Cardiac muscle cell (in vitro differentiated cells and primary cell): ENCODE measurements at regions not wholly inside any gene's neighbourhood (a gene's known extent, or its start where the extent isn't known, plus 50 kb on each side); places are given as distances from the start of the nearest gene placed in this dataset.

Experiments
- DNase-seq, 2 donors: peaks; one replicate each; pipeline versions ENCODE4 v3.0.0 to v3.0.0-alpha.2; 2010 to 2017; ENCODE audit warnings: low read depth in 1 of 2, low spot score in 1 of 2
- H3K27ac ChIP-seq: fragments of 200-600 bp; sonication (generic); 2 replicates; pipeline ENCODE4 v1.5.1; 2016
- H3K27me3 ChIP-seq: fragments of 200-600 bp; sonication (generic); 2 replicates; pipeline ENCODE4 v1.6.0; 2016; ENCODE audit warnings: control low read depth
- H3K36me3 ChIP-seq: fragments of 200-600 bp; sonication (generic); 2 replicates; pipeline ENCODE4 v1.5.1; 2016; ENCODE audit warnings: control low read depth
- H3K4me1 ChIP-seq: fragments of 200-600 bp; sonication (generic); 2 replicates; pipeline ENCODE4 v1.8.1; 2017; ENCODE audit warnings: low read depth, mild to moderate bottlenecking, mixed run types
- H3K4me3 ChIP-seq: fragments of 200-600 bp; sonication (generic); 2 replicates; pipeline ENCODE4 v1.5.1; 2016; ENCODE audit warnings: mild to moderate bottlenecking
- H3K9me3 ChIP-seq: fragments of 200-600 bp; sonication (generic); 2 replicates; pipeline ENCODE4 v1.5.1; 2017; ENCODE audit warnings: low read depth, mild to moderate bottlenecking, control low read depth
- TF ChIP-seq, protein P1 (sequence below): IDR thresholded peaks from 2 replicates; pipeline ENCODE4 v1.5.1; 2012; ENCODE audit warnings: low read depth, mild to moderate bottlenecking, low read length

DNA sequence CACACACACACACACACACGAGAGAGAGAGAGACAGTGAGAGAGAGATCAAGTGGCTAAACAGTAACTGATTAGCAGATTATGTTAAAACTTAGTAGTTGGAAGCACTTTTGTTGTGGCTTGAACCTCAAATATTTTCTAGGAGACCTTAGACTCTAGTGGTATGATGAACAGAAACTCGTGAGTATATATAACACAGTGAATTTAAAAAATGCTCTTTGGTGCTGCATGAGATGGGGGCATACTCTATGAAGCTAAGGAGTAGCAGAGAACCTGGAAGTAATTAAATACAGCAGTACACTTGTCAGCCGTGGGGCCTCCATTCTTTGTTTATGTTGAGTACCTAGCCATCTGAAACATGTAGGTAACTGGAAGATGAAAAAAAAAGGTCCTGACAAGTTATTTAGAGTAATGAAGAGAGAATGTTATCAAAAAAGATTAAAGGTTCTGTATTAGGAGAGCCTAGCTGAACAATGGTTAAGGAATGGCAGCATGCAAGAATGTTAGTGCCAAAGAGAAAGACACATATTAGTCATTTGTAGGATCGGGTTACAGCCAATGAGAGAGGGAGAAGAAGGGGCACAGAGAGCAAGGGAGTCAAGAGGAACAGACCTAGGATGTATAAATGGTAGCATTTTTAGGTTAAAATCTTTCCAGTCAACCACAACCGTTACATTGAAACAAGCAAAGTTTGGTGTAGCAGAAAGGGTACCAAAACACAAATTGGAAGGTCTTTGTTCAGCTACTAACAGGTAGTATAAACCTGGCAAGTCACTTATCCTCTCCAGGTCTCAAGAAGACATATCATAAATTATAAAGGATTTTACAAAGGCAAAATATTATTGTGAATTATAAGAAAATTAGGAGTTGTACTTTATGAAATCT lies 316.7 kb upstream of the DIPK2B start:
- no peak overlapping the region for H3K4me3 ChIP-seq
- no peaks in the 10 kb centered on the region for H3K36me3 ChIP-seq
- H3K9me3 ChIP-seq: no peaks in the 10 kb centered on the region
- DNase-seq: peak in 1 of 2 donors; percentile 47
- no peaks in the 10 kb centered on the region for H3K27me3 ChIP-seq
- no peak overlapping the region for H3K27ac ChIP-seq
- H3K4me1 ChIP-seq: no peaks in the 10 kb centered on the region
- TF ChIP-seq, protein P1, sequence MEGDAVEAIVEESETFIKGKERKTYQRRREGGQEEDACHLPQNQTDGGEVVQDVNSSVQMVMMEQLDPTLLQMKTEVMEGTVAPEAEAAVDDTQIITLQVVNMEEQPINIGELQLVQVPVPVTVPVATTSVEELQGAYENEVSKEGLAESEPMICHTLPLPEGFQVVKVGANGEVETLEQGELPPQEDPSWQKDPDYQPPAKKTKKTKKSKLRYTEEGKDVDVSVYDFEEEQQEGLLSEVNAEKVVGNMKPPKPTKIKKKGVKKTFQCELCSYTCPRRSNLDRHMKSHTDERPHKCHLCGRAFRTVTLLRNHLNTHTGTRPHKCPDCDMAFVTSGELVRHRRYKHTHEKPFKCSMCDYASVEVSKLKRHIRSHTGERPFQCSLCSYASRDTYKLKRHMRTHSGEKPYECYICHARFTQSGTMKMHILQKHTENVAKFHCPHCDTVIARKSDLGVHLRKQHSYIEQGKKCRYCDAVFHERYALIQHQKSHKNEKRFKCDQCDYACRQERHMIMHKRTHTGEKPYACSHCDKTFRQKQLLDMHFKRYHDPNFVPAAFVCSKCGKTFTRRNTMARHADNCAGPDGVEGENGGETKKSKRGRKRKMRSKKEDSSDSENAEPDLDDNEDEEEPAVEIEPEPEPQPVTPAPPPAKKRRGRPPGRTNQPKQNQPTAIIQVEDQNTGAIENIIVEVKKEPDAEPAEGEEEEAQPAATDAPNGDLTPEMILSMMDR: no peak

DNA sequence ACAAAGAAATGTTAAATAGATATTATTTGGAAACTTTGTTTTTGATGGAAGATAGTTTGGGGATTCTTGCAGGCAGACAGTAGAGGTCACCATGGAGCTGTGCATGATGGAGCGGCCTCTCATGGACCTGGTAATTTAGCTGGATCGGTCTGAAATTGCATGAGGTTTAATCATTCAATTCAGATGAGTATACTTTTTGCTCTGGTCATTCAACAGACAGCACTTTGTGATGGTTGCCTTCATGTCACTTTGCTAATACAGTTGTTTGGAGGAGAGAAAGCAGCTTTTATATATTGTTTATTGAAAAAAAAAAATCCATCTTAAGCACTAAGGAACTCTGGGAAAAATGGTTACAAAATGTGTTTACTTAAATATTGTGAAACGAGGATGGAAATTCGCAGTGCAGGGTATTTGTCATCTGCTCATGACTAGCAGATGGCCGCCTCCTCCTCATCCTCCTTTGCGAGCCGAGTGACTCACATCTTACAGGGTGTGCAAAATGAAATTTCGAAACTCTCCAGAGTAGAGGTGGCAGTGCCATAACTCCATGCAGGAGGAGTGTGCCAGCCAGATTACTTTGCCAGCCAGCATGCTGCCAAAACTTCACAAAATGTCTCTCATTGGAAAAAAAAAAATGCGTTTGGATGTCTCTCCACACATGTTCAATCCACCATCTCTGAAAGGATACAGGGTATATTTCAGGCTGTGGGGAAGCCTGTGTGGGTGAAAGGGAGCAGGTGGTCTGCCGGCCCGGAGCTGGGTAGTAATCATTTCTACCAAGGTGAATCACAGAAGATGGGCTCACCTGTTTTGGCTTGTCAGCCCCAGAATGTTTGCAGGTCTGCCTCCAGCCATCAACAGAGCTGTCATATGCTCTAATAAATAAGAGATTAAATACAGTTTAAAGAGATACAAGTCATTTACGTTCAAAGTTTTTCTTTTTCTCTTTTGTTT lies 314.9 kb upstream of the DIPK2B start:
- Histone ChIP-seq H3K9me3 (no peaks in the 10 kb centered on the region), H3K36me3 (no peaks in the 10 kb centered on the region), H3K4me3 (no peak overlapping the region), H3K27ac (no peak overlapping the region), H3K4me1 (no peaks in the 10 kb centered on the region), H3K27me3 (no peaks in the 10 kb centered on the region)
- TF ChIP-seq, protein P1: peak; percentile 67
- DNase-seq: peak; percentile 26 to 87

DNA sequence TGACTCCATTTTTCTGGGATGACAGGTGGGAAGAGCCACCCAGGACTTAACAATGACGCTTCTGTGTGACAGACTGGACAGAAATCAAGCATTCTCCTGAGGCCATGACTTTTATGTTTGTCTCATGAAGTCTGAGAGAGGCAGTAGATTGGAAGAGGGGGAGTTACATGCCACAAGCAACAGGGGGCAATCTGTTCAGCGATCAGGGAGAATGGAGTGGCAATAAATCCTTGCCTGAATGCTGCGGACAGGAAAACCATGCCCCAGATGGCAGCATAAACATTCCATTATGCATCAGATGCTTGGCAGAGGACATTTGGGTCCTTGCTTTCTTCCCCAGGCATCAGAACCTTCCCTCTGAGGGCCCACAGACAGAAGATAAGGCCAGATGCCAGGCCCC lies 312.4 kb upstream of the DIPK2B start:
- DNase-seq: no peak
- H3K27ac ChIP-seq: no peak overlapping the region
- H3K4me1 ChIP-seq: no peaks in the 10 kb centered on the region
- no peak overlapping the region for H3K4me3 ChIP-seq
- H3K27me3 ChIP-seq: no peaks in the 10 kb centered on the region
- H3K36me3 ChIP-seq: no peaks in the 10 kb centered on the region
- H3K9me3 ChIP-seq: no peaks in the 10 kb centered on the region
- TF ChIP-seq, protein P1: no peak

DNA sequence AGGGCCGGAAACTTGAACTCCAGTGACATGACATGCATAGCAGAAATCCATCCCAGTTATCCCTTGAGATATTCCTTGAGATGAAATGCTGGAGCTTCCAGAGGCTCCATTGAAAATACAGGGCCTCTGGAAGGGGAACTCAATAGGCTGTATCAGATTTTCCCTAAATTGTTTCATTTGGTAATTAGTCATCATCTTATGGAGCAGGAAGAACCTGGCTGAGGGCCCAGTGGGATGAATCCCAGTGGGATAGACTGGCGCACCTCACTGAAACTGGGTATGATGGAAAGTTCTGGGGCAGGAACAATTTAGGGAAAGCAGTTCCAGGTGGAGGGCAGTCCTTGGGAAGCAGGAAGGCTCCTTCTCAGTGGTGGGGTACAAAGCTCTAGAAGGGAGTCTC lies 307.8 kb upstream of the DIPK2B start:
- Histone ChIP-seq H3K36me3 (no peaks in the 10 kb centered on the region), H3K9me3 (no peaks in the 10 kb centered on the region), H3K27ac (no peak overlapping the region), H3K4me3 (no peak overlapping the region), H3K27me3 (no peaks in the 10 kb centered on the region), H3K4me1 (no peaks in the 10 kb centered on the region)
- peak in 1 of 2 donors; percentile 36 for DNase-seq
- TF ChIP-seq, protein P1: no peak

DNA sequence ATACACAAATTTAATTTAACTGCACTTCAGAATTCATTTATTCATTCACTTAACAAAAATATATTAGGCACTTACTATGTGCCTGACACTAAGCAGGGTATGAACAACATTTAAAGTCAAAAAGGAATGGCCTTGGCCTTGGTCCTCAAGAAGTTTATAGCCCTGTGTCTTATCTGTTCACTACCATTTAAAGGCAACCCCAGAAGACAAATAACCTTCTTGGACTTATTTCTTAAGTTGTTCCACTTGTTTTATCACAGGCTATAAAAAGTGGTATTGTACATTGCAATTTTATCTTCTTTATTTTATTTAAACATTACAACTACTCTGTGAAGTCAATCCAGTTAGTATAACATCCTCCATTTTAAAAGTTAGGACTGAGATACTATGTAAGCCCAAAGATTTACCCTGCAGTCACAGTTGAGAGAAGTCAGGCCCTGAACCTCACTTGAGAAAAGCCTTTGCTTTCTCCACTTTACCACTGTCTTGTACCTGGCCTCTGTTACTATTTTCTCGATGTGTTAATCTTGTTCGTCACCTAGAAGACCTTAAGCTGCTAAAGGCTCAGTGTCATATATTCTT lies 305.6 kb upstream of the DIPK2B start:
- TF ChIP-seq, protein P1: no peak
- Histone ChIP-seq H3K36me3 (no peaks in the 10 kb centered on the region), H3K4me3 (no peak overlapping the region), H3K4me1 (no peaks in the 10 kb centered on the region), H3K27ac (peak overlapping the region; percentile 43), H3K9me3 (no peaks in the 10 kb centered on the region), H3K27me3 (no peaks in the 10 kb centered on the region)
- no peak for DNase-seq
